ENCODE measurements at regions not wholly inside any gene's neighbourhood (a gene's known extent, or its start where the extent isn't known, plus 50 kb on each side); places are given as distances from the start of the nearest gene placed in this dataset.

- TF ChIP-seq POLR2A (IDR thresholded peaks at IDR 0.05) (no peak), CTCF (IDR thresholded peaks at IDR 0.05) (no peak)
Observed at GRCh38 chr21:16002874-16003466, 273.2 kb downstream of the USP25 start.
